Hepatocyte (in vitro differentiated cells): ENCODE measurements at regions not wholly inside any gene's neighbourhood (a gene's known extent, or its start where the extent isn't known, plus 50 kb on each side); places are given as distances from the start of the nearest gene placed in this dataset.

Experiments used
- CTCF ChIP-seq: fragments of 200-600 bp; sonication (generic); IDR thresholded peaks from 2 replicates; pipeline ENCODE4 v1.5.1; 2016; ENCODE audit warnings: antibody characterized with exemption, mild to moderate bottlenecking; ENCODE audit not compliant: poor library complexity
- EZH2 ChIP-seq: fragments of 200-600 bp; sonication (generic); IDR thresholded peaks from 2 replicates; pipeline ENCODE4 v1.6.1; 2016; ENCODE audit warnings: antibody characterized with exemption, mild to moderate bottlenecking, borderline replicate concordance
- EZH2phosphoT487 ChIP-seq: fragments of 200-600 bp; sonication (generic); IDR thresholded peaks from one replicate; pipeline ENCODE4 v1.6.1; 2018; ENCODE audit warnings: antibody characterized with exemption, mild to moderate bottlenecking, low read depth, moderate library complexity; ENCODE audit not compliant: unreplicated experiment, severe bottlenecking

- no peak for TF ChIP-seq CTCF
- no peak for TF ChIP-seq EZH2phosphoT487
- TF ChIP-seq EZH2: no peak
Observed at GRCh38 chr2:5563411-5563810, 128.8 kb upstream of the SOX11 start.
